Astrocyte (in vitro differentiated cells and primary cell): ENCODE measurements at regions not wholly inside any gene's neighbourhood (a gene's known extent, or its start where the extent isn't known, plus 50 kb on each side); places are given as distances from the start of the nearest gene placed in this dataset.

ENCODE experiments used
- EZH2 ChIP-seq: IDR thresholded peaks from 2 replicates; pipeline ENCODE4 v1.6.1; 2012; ENCODE audit warnings: mild to moderate bottlenecking, low read length, inconsistent platforms; ENCODE audit not compliant: insufficient read depth
- TF ChIP-seq, protein P1 (sequence below): IDR thresholded peaks from 2 replicates; pipeline ENCODE4 v1.5.1; 2011; ENCODE audit warnings: low read depth, mild to moderate bottlenecking, inconsistent platforms, low read length, moderate library complexity; ENCODE audit not compliant: insufficient read depth

DNA sequence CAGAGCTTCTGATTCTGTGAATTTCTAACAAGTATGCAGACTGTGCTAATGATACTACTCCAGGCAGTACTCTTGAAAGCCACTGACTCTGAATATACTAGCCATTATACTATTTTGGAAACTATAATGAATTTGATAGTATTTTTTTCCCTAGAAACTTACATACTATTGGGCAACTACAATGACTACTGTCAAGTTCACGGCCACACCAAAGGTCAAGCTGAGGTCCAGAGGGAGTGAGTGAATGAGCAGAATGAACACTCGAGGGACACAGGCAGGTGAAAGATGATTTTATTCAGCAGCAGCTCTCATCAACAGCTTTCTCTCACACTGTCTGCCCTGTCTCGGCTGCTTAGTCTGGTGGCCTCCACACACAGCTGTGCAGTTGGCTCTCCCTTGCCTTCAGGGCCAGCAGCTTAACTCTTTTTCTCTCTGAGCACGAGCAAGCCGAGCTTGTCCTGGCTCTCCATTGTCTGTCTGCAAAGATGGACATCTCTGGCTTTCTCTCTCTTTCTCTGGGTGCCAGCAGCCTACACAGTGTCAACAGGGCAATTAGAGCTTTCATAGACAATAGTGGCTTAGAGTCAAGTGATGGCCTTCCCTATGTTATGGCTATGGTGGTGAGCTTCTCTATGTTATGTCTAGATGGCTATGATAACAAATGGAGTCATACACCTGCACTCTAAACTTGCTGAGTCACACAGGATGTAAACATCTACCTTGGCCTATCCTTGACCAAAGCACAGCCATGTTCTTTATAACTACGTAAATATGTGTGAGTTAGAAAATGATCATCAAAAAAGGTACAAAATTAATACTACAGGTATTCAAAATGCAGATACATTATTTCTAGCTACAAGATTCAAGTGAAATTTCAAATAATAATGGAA is 362.4 kb downstream of the CGGBP1 start:
- TF ChIP-seq, protein P1, sequence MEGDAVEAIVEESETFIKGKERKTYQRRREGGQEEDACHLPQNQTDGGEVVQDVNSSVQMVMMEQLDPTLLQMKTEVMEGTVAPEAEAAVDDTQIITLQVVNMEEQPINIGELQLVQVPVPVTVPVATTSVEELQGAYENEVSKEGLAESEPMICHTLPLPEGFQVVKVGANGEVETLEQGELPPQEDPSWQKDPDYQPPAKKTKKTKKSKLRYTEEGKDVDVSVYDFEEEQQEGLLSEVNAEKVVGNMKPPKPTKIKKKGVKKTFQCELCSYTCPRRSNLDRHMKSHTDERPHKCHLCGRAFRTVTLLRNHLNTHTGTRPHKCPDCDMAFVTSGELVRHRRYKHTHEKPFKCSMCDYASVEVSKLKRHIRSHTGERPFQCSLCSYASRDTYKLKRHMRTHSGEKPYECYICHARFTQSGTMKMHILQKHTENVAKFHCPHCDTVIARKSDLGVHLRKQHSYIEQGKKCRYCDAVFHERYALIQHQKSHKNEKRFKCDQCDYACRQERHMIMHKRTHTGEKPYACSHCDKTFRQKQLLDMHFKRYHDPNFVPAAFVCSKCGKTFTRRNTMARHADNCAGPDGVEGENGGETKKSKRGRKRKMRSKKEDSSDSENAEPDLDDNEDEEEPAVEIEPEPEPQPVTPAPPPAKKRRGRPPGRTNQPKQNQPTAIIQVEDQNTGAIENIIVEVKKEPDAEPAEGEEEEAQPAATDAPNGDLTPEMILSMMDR: no peak
- TF ChIP-seq EZH2: no peak
